ENCODE measurements at regions not wholly inside any gene's neighbourhood (a gene's known extent, or its start where the extent isn't known, plus 50 kb on each side); places are given as distances from the start of the nearest gene placed in this dataset.
A peak's percentile ranks its signal among the peaks of the same experiment; 100 is the strongest.

- no peak for DNase-seq
Measured at GRCh38 chr5:174380311-174380710, 334.8 kb downstream of the NSG2 start.

- DNase-seq: no peak
Measured at GRCh38 chr5:174381241-174381640, 335.7 kb downstream of the NSG2 start.

- DNase-seq: no peak
Measured at GRCh38 chr5:174383210-174384167, 338.0 kb downstream of the NSG2 start.

- peak; percentile 83 for DNase-seq
Measured at GRCh38 chr5:174384509-174384947, 339.0 kb downstream of the NSG2 start.

DNA sequence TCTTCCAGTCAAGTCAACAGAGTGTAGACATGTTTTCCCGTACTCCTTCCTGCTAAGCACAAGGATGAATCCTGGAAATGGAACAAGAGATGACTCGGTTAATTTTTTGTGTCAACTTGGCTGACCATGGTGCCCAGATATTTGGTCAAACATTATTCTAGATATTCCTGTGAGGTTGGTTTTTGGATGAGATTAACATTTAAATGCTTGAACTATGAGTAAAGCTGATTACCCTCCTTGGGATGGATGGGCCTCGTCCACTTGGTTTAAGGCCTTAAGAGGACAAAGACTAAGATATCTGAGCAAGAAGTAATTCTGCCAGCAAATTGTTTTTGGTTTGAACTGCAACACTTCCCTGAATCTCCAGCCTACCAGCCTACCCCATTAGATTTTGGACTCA is 338.1 kb upstream of the MSX2 start:
- DNase-seq: no peak

- no peak for DNase-seq
Measured at GRCh38 chr5:174386846-174387245, 337.5 kb upstream of the MSX2 start.

GRCh38 chr5:174387448-174387847 is 336.9 kb upstream of the MSX2 start:
- DNase-seq: no peak

DNA sequence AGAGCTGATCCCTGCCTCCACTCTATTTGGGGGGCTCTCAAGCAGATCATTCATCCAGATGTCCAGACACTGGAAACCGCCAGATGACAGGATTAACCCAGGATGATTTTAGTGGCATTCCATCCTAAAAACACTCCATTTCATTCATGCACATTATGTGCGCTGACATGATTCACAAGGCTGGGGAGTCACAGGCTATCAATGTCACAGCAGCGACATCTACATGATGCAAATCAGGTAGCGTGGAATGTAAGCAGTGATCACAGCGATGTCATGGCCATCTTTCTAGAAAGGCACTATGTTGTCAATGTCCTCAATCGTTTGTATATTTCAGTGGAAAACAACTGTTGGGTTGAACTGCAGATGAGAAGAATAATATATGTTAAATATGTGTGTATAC is 331.5 kb upstream of the MSX2 start:
- no peak for DNase-seq

GRCh38 chr5:174396541-174396940 is 327.8 kb upstream of the MSX2 start:
- no peak for DNase-seq

DNA sequence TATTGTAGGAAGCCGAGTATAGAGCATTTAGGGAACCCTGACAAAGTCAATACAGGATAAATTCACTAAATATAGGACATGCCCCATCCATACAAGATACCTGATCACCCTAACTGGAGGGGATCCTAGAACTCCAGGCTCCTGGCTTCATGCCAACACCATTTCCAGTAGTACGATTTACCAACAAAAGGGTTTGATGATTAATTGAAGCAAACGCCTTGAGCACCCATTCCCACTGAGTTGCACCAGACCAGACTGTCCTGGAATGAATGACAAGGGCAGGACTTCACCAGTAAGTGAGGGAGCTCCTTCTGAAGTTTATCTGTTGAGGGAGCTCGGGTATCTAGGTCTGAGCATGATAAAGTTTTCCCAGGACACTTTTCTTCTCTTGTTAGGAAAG is 327.2 kb upstream of the MSX2 start:
- DNase-seq: no peak

- DNase-seq: no peak
Measured at GRCh38 chr5:174398171-174398570, 326.2 kb upstream of the MSX2 start.

GRCh38 chr5:174399411-174399810 is 325.0 kb upstream of the MSX2 start:
- peak; percentile 26 for DNase-seq

GRCh38 chr5:174400461-174400860 is 323.9 kb upstream of the MSX2 start:
- DNase-seq: peak; percentile 43

DNA sequence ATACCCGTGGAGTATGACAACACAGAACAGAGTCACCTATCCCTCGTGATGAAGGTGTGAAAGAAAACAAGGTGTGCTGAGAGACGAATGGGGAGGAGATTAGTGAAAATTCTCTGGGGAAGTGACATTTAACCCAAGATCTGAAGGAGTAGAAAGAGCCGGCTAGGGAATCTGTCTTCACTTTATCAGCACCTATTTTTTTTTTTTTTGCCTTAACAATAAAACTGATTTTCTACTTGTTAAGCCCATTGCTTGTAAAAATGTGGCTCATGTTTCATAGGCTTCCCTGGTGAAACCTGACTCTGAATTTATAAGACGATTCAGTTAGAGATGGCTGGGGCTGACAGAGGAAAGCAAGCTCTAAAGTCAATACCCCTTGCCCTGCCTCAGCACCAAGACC is 322.6 kb upstream of the MSX2 start:
- DNase-seq: no peak

GRCh38 chr5:174402222-174402812 is 322.1 kb upstream of the MSX2 start:
- DNase-seq: no peak

GRCh38 chr5:174404848-174405247 is 319.5 kb upstream of the MSX2 start:
- no peak for DNase-seq

- DNase-seq: no peak
Measured at GRCh38 chr5:174409070-174409469, 315.3 kb upstream of the MSX2 start.

DNA sequence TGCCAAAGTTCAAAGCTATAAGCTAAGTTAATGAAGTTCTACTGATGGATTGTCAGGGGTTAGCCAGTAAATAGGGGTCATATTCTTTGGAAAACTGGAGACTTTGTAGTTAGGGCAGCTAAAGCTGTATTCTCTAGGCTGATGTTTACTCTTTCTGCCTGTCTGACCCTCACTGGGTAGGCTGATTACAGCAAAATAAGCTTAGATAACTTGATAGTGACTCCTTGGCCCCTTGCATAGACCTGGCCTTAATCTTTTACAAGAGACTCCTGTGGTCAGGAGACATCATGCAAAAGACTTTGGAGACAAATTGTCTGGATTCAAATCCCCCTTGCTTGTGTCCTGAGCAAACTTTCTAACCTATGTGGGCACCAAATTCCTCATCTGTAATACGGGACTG is 314.4 kb upstream of the MSX2 start:
- no peak for DNase-seq

GRCh38 chr5:174410716-174411478 is 313.5 kb upstream of the MSX2 start:
- DNase-seq: no peak

GRCh38 chr5:174411479-174411819 is 312.9 kb upstream of the MSX2 start:
- DNase-seq: no peak

DNA sequence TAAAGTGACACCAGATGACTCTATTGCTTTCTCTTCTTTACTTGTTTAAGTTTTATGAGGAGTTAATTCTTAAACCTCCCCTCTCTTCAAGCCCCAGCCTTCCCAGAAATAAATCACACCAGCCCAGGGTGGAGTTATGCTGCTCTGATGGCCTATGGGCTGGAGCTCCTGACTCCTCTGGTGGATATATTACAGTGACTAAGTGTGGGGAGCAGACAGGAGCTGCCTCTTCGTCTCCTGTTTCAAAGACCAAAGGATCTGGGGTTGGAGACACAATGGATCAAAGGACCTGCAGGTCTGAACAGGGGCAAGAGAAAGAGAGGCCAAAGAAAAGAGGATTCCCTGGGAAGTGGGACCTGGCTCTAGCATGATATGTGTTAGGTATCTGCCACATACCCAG is 312.0 kb upstream of the MSX2 start:
- no peak for DNase-seq

DNA sequence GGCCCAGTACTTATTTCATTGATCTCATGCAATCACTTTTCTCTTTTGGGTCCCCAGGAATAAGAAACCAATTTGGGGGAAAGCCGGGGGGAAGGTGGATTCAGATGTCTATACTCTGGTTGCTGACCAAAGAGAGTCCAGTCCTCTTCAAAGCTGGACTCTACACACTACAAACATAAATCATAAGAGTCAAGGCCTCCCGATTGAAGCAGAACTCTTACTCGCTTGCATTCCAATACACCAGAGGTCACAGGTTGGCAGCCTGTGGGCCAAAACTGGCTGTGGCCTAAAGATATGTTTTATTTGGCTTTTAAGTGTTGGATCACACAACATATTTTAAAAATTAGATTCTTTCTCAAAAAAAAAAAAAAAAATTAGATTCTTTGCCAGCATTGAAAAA is 311.4 kb upstream of the MSX2 start:
- DNase-seq: no peak

DNA sequence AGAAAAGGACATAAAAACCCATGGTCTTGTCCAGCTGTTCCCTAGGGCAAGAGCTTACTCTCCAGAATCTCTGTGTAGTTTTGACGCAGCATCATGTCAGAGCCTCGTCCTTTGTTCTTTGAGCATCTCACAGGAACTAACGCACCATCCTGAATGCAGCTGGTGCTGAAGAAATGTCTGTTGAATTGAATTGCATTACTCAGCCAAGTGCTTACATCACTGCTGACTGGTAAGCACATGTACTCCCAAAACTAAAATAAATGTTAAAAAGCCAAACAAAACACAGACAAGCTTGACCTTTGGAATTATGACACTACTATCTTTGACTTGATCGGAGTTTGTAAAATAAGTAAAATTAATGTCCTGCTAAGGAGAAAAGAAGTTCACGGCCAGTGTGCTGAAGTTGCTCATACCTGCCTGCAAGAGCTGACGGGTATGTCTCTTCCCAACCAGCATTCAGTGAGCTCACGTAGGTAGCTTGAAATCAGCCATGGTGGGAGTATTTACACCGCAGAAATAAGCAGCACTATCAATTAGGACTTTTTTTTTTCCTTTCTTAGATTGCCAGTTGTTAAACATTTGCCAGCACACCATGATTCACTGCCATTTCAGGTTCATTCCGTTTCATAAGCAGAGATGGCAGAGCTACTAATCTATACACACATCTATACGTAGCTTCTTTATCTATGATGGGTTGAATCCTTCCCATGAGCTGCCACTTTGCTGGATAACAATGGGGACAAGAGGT is 310.6 kb upstream of the MSX2 start:
- DNase-seq: peak; percentile 52
